CD4-positive, alpha-beta T cell (primary cell): ENCODE measurements at regions not wholly inside any gene's neighbourhood (a gene's known extent, or its start where the extent isn't known, plus 50 kb on each side); places are given as distances from the start of the nearest gene placed in this dataset.
"Not testable (repeated sequence)": the region's sequence is repeated elsewhere in the genome, so short reads cannot be mapped to it uniquely, and the experiment has no call there.

Experiments used
- ATAC-seq: fragments of 200-7000 bp; cut with Tn5 transposase; one replicate; pipeline ENCODE4 v1.10.0; 2022; ENCODE audit warnings: mild to moderate bottlenecking; ENCODE audit not compliant: poor library complexity
- CTCF ChIA-PET: fragments of 350-600 bp; sonication (Branson Sonifier 250); formaldehyde crosslinking; loops from one replicate; lab custom pipeline; 2021; ENCODE audit warnings: antibody characterized with exemption, inconsistent platforms; lab: Charles Lee
- POLR2A ChIA-PET: fragments of 350-600 bp; sonication (Branson Sonifier 250); formaldehyde crosslinking; loops from one replicate; lab custom pipeline; 2021; ENCODE audit warnings: antibody characterized with exemption, inconsistent platforms; lab: Charles Lee
- DNase-seq, 14 experiments: peaks; one replicate each; pipeline ENCODE4 v3.0.0-alpha.2; 2013 to 2020; ENCODE audit warnings: mixed read lengths in 2 of 14
- H3K27ac ChIP-seq, 2 donors: one replicate each; pipeline versions ENCODE4 v1.5.1 to v1.7.0; 2013; ENCODE audit warnings: low read length in 2 of 2, low read depth in 1 of 2, mild to moderate bottlenecking in 1 of 2
- H3K27me3 ChIP-seq, 2 experiments: 1 replicate in 1 of 2; 2 replicates in 1 of 2; pipeline versions ENCODE4 v1.6.1 to v1.7.0; 2013; ENCODE audit warnings: low read length in 2 of 2, control low read depth in 1 of 2, mild to moderate bottlenecking in 1 of 2, moderate library complexity in 1 of 2; ENCODE audit not compliant: insufficient read depth in 2 of 2, control insufficient read depth in 1 of 2
- H3K36me3 ChIP-seq: one replicate; pipeline ENCODE4 v1.6.1; 2013; ENCODE audit warnings: low read length, control low read depth; ENCODE audit not compliant: insufficient read depth
- H3K4me1 ChIP-seq: one replicate; pipeline ENCODE4 v1.6.1; 2013; ENCODE audit warnings: low read length, control low read depth; ENCODE audit not compliant: insufficient read depth
- H3K4me3 ChIP-seq: one replicate; pipeline ENCODE4 v1.5.1; 2013; ENCODE audit warnings: mild to moderate bottlenecking, low read length, moderate library complexity
- H3K9me3 ChIP-seq, 2 experiments: 1 replicate in 1 of 2; 2 replicates in 1 of 2; pipeline versions ENCODE4 v1.6.1 to v1.7.0; 2013; ENCODE audit warnings: low read length in 2 of 2, mild to moderate bottlenecking in 2 of 2, control low read depth in 1 of 2, moderate library complexity in 1 of 2; ENCODE audit not compliant: control insufficient read depth in 1 of 2, insufficient read depth in 1 of 2
- H3K27ac Mint-ChIP-seq: one replicate; pipeline ENCODE4 v1.8.0; 2020; ENCODE audit warnings: mixed read lengths
- H3K27me3 Mint-ChIP-seq: one replicate; pipeline ENCODE4 v1.8.0; 2021; ENCODE audit warnings: mixed read lengths
- H3K36me3 Mint-ChIP-seq: one replicate; pipeline ENCODE4 v1.8.0; 2021; ENCODE audit warnings: low read depth, mixed read lengths
- H3K4me1 Mint-ChIP-seq: one replicate; pipeline ENCODE4 v1.8.0; 2021; ENCODE audit warnings: low read depth, mixed read lengths
- H3K4me3 Mint-ChIP-seq: one replicate; pipeline ENCODE4 v1.8.0; 2020; ENCODE audit warnings: mild to moderate bottlenecking, mixed read lengths
- H3K9me3 Mint-ChIP-seq: one replicate; pipeline ENCODE4 v1.8.0; 2020; ENCODE audit warnings: mixed read lengths
- CTCF ChIP-seq: fragments of 200-600 bp; IDR thresholded peaks from one replicate; pipeline ENCODE4 v1.8.0; 2022; ENCODE audit warnings: antibody characterized with exemption, mild to moderate bottlenecking
- intact Hi-C, 2 experiments: fragments of 100-400 bp; cut with DNase I in 1 of 2; cut with micrococcal nuclease in 1 of 2; formaldehyde crosslinking; loops; one replicate each; pipeline versions ENCODE4 v1.15.1 to v1.9.0; 2023 to 2025; cut with DNase I, micrococcal nuclease

GRCh38 chrX:108892501-108892900, 156.1 kb upstream of the IRS4 start:
- H3K4me1 Mint-ChIP-seq, result no peaks in the 10 kb centered on the region
- intact Hi-C loops, result no loop called here
- TF ChIP-seq CTCF, result no peak
- H3K27me3 Mint-ChIP-seq, result no peaks in the 10 kb centered on the region
- DNase-seq (no peak), ATAC-seq (no peak)
- no peaks in the 10 kb centered on the region for H3K36me3 ChIP-seq
- no peak overlapping the region for H3K27ac ChIP-seq
- H3K4me1 ChIP-seq, result no peaks in the 10 kb centered on the region
- POLR2A ChIA-PET, result no interaction called here
- peaks cover 0 to 13% of the 10 kb centered on the region in 2 experiments for H3K9me3 ChIP-seq
- CTCF ChIA-PET, result no interaction called here
- no peak overlapping the region for H3K4me3 Mint-ChIP-seq
- peaks cover 4% of the 10 kb centered on the region for H3K9me3 Mint-ChIP-seq
- H3K27me3 ChIP-seq, result no peaks in the 10 kb centered on the region
- H3K27ac Mint-ChIP-seq, result no peak overlapping the region
- no peaks in the 10 kb centered on the region for H3K36me3 Mint-ChIP-seq
- H3K4me3 ChIP-seq, result no peak overlapping the region

GRCh38 chrX:108875548-108875947, 139.2 kb upstream of the IRS4 start:
- POLR2A ChIA-PET, result no interaction called here
- intact Hi-C loops, result no loop called here
- DNase-seq, result no peak

GRCh38 chrX:108843039-108843438, 106.7 kb upstream of the IRS4 start:
- H3K27ac Mint-ChIP-seq, ATAC-seq, H3K27me3 Mint-ChIP-seq, DNase-seq, H3K36me3 ChIP-seq, intact Hi-C loops, H3K4me3 Mint-ChIP-seq, H3K4me1 ChIP-seq, H3K4me1 Mint-ChIP-seq, H3K9me3 ChIP-seq, H3K36me3 Mint-ChIP-seq, H3K4me3 ChIP-seq, H3K9me3 Mint-ChIP-seq, POLR2A ChIA-PET, CTCF ChIA-PET, H3K27ac ChIP-seq, H3K27me3 ChIP-seq: not testable (repeated sequence)

More at GRCh38 chrX:108875548-108875947, 139.2 kb upstream of the IRS4 start:
- no peak for ATAC-seq
- Histone ChIP-seq H3K4me1 (no peaks in the 10 kb centered on the region), H3K4me3 (no peak overlapping the region), H3K27me3 (no peaks in the 10 kb centered on the region), H3K36me3 (no peaks in the 10 kb centered on the region), H3K27ac (no peak overlapping the region), H3K9me3 (no peaks in the 10 kb centered on the region)
- peaks cover 3% of the 10 kb centered on the region for H3K9me3 Mint-ChIP-seq
- H3K27ac Mint-ChIP-seq, result no peak overlapping the region
- H3K4me3 Mint-ChIP-seq, result no peak overlapping the region
- no peak for TF ChIP-seq CTCF
- CTCF ChIA-PET, result no interaction called here
- H3K4me1 Mint-ChIP-seq, result no peaks in the 10 kb centered on the region
- no peaks in the 10 kb centered on the region for H3K27me3 Mint-ChIP-seq
- H3K36me3 Mint-ChIP-seq, result no peaks in the 10 kb centered on the region

GRCh38 chrX:108833993-108834392, 97.6 kb upstream of the IRS4 start:
- H3K27ac ChIP-seq, result no peak overlapping the region
- intact Hi-C loops, result no loop called here
- no peak overlapping the region for H3K27ac Mint-ChIP-seq
- no peaks in the 10 kb centered on the region for H3K36me3 Mint-ChIP-seq
- no peak overlapping the region for H3K4me3 Mint-ChIP-seq
- H3K4me1 ChIP-seq, result no peaks in the 10 kb centered on the region
- H3K9me3 ChIP-seq, result no peaks in the 10 kb centered on the region
- no peak for TF ChIP-seq CTCF
- no peaks in the 10 kb centered on the region for H3K4me1 Mint-ChIP-seq
- no peak overlapping the region for H3K4me3 ChIP-seq
- no peaks in the 10 kb centered on the region for H3K9me3 Mint-ChIP-seq
- H3K36me3 ChIP-seq, result no peaks in the 10 kb centered on the region
- ChIA-PET CTCF (no interaction called here), POLR2A (no interaction called here)
- ATAC-seq, result no peak
- DNase-seq, result no peak
- H3K27me3 Mint-ChIP-seq, result no peaks in the 10 kb centered on the region
- no peaks in the 10 kb centered on the region for H3K27me3 ChIP-seq
